ENCODE measurements at regions not wholly inside any gene's neighbourhood (a gene's known extent, or its start where the extent isn't known, plus 50 kb on each side); places are given as distances from the start of the nearest gene placed in this dataset.

- Histone ChIP-seq H3K27me3 (ENCODE audit: control insufficient read depth, insufficient read depth, low read length) (no peaks in the 10 kb centered on the region), H3K9me3 (replicated peaks; ENCODE audit: control insufficient read depth, low read depth, low read length) (no peaks in the 10 kb centered on the region), H3K4me1 (ENCODE audit: control insufficient read depth, insufficient read depth, low read length) (no peaks in the 10 kb centered on the region), H3K36me3 (ENCODE audit: control insufficient read depth, insufficient read depth, low read length) (no peaks in the 10 kb centered on the region), H3K4me3 (ENCODE audit: low read length) (no peak overlapping the region), H3K27ac (ENCODE audit: low read length) (no peak overlapping the region)
- no peak for DNase-seq
- WGBS (ENCODE audit: insufficient coverage): no CpG with 5 or more reads among the region's 2 CpGs
These were observed 149.9 kb upstream of the HTR2A start for GRCh38 chr13:47046706-47047105.

- no peaks in the 10 kb centered on the region for H3K27me3 ChIP-seq (ENCODE audit: control insufficient read depth, insufficient read depth, low read length)
- no peaks in the 10 kb centered on the region for H3K4me1 ChIP-seq (ENCODE audit: control insufficient read depth, insufficient read depth, low read length)
- DNase-seq: no peak
- no CpG with 5 or more reads among the region's 2 CpGs for WGBS (ENCODE audit: insufficient coverage)
- no peak overlapping the region for H3K27ac ChIP-seq (ENCODE audit: low read length)
- no peaks in the 10 kb centered on the region for H3K36me3 ChIP-seq (ENCODE audit: control insufficient read depth, insufficient read depth, low read length)
- H3K4me3 ChIP-seq (ENCODE audit: low read length): no peak overlapping the region
- no peaks in the 10 kb centered on the region for H3K9me3 ChIP-seq (replicated peaks; ENCODE audit: control insufficient read depth, low read depth, low read length)
These were observed 148.0 kb upstream of the HTR2A start for GRCh38 chr13:47044842-47045241.

GRCh38 chr13:47039106-47039505 is 142.3 kb upstream of the HTR2A start:
- H3K4me1 ChIP-seq (ENCODE audit: control insufficient read depth, insufficient read depth, low read length): no peaks in the 10 kb centered on the region
- DNase-seq: no peak

GRCh38 chr13:47038188-47038587 is 141.3 kb upstream of the HTR2A start:
- H3K36me3 ChIP-seq (ENCODE audit: control insufficient read depth, insufficient read depth, low read length): no peaks in the 10 kb centered on the region
- H3K4me3 ChIP-seq (ENCODE audit: low read length): no peak overlapping the region
- H3K27me3 ChIP-seq (ENCODE audit: control insufficient read depth, insufficient read depth, low read length): no peaks in the 10 kb centered on the region
- no CpG with 5 or more reads among the region's 1 CpG for WGBS (ENCODE audit: insufficient coverage)
- H3K4me1 ChIP-seq (ENCODE audit: control insufficient read depth, insufficient read depth, low read length): no peaks in the 10 kb centered on the region
- H3K9me3 ChIP-seq (replicated peaks; ENCODE audit: control insufficient read depth, low read depth, low read length): no peaks in the 10 kb centered on the region
- DNase-seq: no peak
- no peak overlapping the region for H3K27ac ChIP-seq (ENCODE audit: low read length)

More at GRCh38 chr13:47039106-47039505, 142.3 kb upstream of the HTR2A start:
- Histone ChIP-seq H3K27ac (ENCODE audit: low read length) (no peak overlapping the region), H3K36me3 (ENCODE audit: control insufficient read depth, insufficient read depth, low read length) (no peaks in the 10 kb centered on the region), H3K4me3 (ENCODE audit: low read length) (no peak overlapping the region), H3K27me3 (ENCODE audit: control insufficient read depth, insufficient read depth, low read length) (no peaks in the 10 kb centered on the region), H3K9me3 (replicated peaks; ENCODE audit: control insufficient read depth, low read depth, low read length) (no peaks in the 10 kb centered on the region)
- WGBS (ENCODE audit: insufficient coverage): no CpG with 5 or more reads among the region's 2 CpGs

GRCh38 chr13:47036294-47037008 is 139.6 kb upstream of the HTR2A start:
- Histone ChIP-seq H3K36me3 (ENCODE audit: control insufficient read depth, insufficient read depth, low read length) (no peaks in the 10 kb centered on the region), H3K27me3 (ENCODE audit: control insufficient read depth, insufficient read depth, low read length) (no peaks in the 10 kb centered on the region), H3K4me3 (ENCODE audit: low read length) (no peak overlapping the region), H3K4me1 (ENCODE audit: control insufficient read depth, insufficient read depth, low read length) (no peaks in the 10 kb centered on the region), H3K27ac (ENCODE audit: low read length) (no peak overlapping the region), H3K9me3 (replicated peaks; ENCODE audit: control insufficient read depth, low read depth, low read length) (no peaks in the 10 kb centered on the region)
- no CpG with 5 or more reads among the region's 5 CpGs for WGBS (ENCODE audit: insufficient coverage)
- DNase-seq: no peak

- Histone ChIP-seq H3K4me1 (ENCODE audit: control insufficient read depth, insufficient read depth, low read length) (no peaks in the 10 kb centered on the region), H3K9me3 (replicated peaks; ENCODE audit: control insufficient read depth, low read depth, low read length) (no peaks in the 10 kb centered on the region), H3K36me3 (ENCODE audit: control insufficient read depth, insufficient read depth, low read length) (no peaks in the 10 kb centered on the region), H3K27me3 (ENCODE audit: control insufficient read depth, insufficient read depth, low read length) (no peaks in the 10 kb centered on the region), H3K27ac (ENCODE audit: low read length) (no peak overlapping the region), H3K4me3 (ENCODE audit: low read length) (no peak overlapping the region)
- DNase-seq: no peak
- WGBS (ENCODE audit: insufficient coverage): 54% methylated on average over 2 of the region's 2 CpGs
These were observed 136.4 kb upstream of the HTR2A start for GRCh38 chr13:47033216-47033615.

GRCh38 chr13:47027780-47028437 is 131.1 kb upstream of the HTR2A start:
- no peak overlapping the region for H3K27ac ChIP-seq (ENCODE audit: low read length)
- 29% methylated on average over 5 of the region's 6 CpGs for WGBS (ENCODE audit: insufficient coverage)
- H3K9me3 ChIP-seq (replicated peaks; ENCODE audit: control insufficient read depth, low read depth, low read length): no peaks in the 10 kb centered on the region
- no peaks in the 10 kb centered on the region for H3K36me3 ChIP-seq (ENCODE audit: control insufficient read depth, insufficient read depth, low read length)
- H3K4me3 ChIP-seq (ENCODE audit: low read length): no peak overlapping the region
- no peak for DNase-seq
- no peaks in the 10 kb centered on the region for H3K4me1 ChIP-seq (ENCODE audit: control insufficient read depth, insufficient read depth, low read length)
- H3K27me3 ChIP-seq (ENCODE audit: control insufficient read depth, insufficient read depth, low read length): no peaks in the 10 kb centered on the region

GRCh38 chr13:47025791-47026447 is 129.1 kb upstream of the HTR2A start:
- Histone ChIP-seq H3K27ac (ENCODE audit: low read length) (no peak overlapping the region), H3K4me3 (ENCODE audit: low read length) (no peak overlapping the region), H3K36me3 (ENCODE audit: control insufficient read depth, insufficient read depth, low read length) (no peaks in the 10 kb centered on the region), H3K9me3 (replicated peaks; ENCODE audit: control insufficient read depth, low read depth, low read length) (no peaks in the 10 kb centered on the region), H3K27me3 (ENCODE audit: control insufficient read depth, insufficient read depth, low read length) (no peaks in the 10 kb centered on the region), H3K4me1 (ENCODE audit: control insufficient read depth, insufficient read depth, low read length) (no peaks in the 10 kb centered on the region)
- no peak for DNase-seq
- WGBS (ENCODE audit: insufficient coverage): 61% methylated on average over 4 of the region's 5 CpGs

GRCh38 chr13:47019977-47020376 is 123.1 kb upstream of the HTR2A start:
- Histone ChIP-seq H3K36me3 (ENCODE audit: control insufficient read depth, insufficient read depth, low read length) (no peaks in the 10 kb centered on the region), H3K27ac (ENCODE audit: low read length) (no peak overlapping the region), H3K9me3 (replicated peaks; ENCODE audit: control insufficient read depth, low read depth, low read length) (peaks cover 2% of the 10 kb centered on the region), H3K4me1 (ENCODE audit: control insufficient read depth, insufficient read depth, low read length) (no peaks in the 10 kb centered on the region), H3K27me3 (ENCODE audit: control insufficient read depth, insufficient read depth, low read length) (no peaks in the 10 kb centered on the region), H3K4me3 (ENCODE audit: low read length) (no peak overlapping the region)
- DNase-seq: no peak

- H3K9me3 ChIP-seq (replicated peaks; ENCODE audit: control insufficient read depth, low read depth, low read length): peaks cover 2% of the 10 kb centered on the region
- no peaks in the 10 kb centered on the region for H3K36me3 ChIP-seq (ENCODE audit: control insufficient read depth, insufficient read depth, low read length)
- DNase-seq: no peak
- no peaks in the 10 kb centered on the region for H3K4me1 ChIP-seq (ENCODE audit: control insufficient read depth, insufficient read depth, low read length)
- WGBS (ENCODE audit: insufficient coverage): 75% methylated on average over 1 of the region's 1 CpG
- no peak overlapping the region for H3K4me3 ChIP-seq (ENCODE audit: low read length)
- H3K27me3 ChIP-seq (ENCODE audit: control insufficient read depth, insufficient read depth, low read length): no peaks in the 10 kb centered on the region
- H3K27ac ChIP-seq (ENCODE audit: low read length): no peak overlapping the region
These were observed 120.6 kb upstream of the HTR2A start for GRCh38 chr13:47017476-47017875.

All from muscle of leg (tissue), 3 donors.